H1 (cell line): ENCODE measurements at regions not wholly inside any gene's neighbourhood (a gene's known extent, or its start where the extent isn't known, plus 50 kb on each side); places are given as distances from the start of the nearest gene placed in this dataset.

Source experiments
- CTCF ChIA-PET: fragments of 300-600 bp; sonication (Branson Sonifier 250); formaldehyde crosslinking; loops from one replicate; lab custom pipeline; 2021; ENCODE audit not compliant: partially characterized antibody; lab: Charles Lee
- POLR2A ChIA-PET: fragments of 300-600 bp; sonication (Branson Sonifier 250); formaldehyde crosslinking; loops from one replicate; lab custom pipeline; 2021; ENCODE audit warnings: inconsistent platforms; ENCODE audit not compliant: partially characterized antibody; lab: Charles Lee
- DNase-seq, 2 experiments: peaks; one replicate each; pipeline versions ENCODE4 v3.0.0 to v3.0.0-alpha.2; 2010 to 2022; ENCODE audit warnings: low spot score in 2 of 2, low read depth in 1 of 2, mixed read lengths in 1 of 2
- FAIRE-seq: peaks from 2 replicates; lab custom pipeline; 2011; peaks lifted over from hg19 to GRCh38; lab: Jason Lieb, UNC
- H2AFZ ChIP-seq: 2 replicates; pipeline ENCODE4 v1.8.1; 2012; ENCODE audit warnings: low read length, inconsistent platforms
- H2AK5ac ChIP-seq: 2 replicates; pipeline ENCODE4 v1.6.1; 2013; ENCODE audit warnings: low read depth, low read length
- H2BK120ac ChIP-seq: replicated peaks from 2 replicates; pipeline ENCODE3; 2013; ENCODE audit warnings: low read depth, low read length, inconsistent platforms
- H2BK12ac ChIP-seq: 2 replicates; pipeline ENCODE4 v1.6.1; 2013; ENCODE audit warnings: low read depth, low read length
- H2BK15ac ChIP-seq: 2 replicates; pipeline ENCODE4 v1.6.1; 2013; ENCODE audit warnings: low read length
- H2BK20ac ChIP-seq: 2 replicates; pipeline ENCODE4 v1.6.1; 2013; ENCODE audit warnings: low read length
- H2BK5ac ChIP-seq: 2 replicates; pipeline ENCODE4 v1.6.1; 2013; ENCODE audit warnings: low read depth, low read length
- H3K14ac ChIP-seq: 2 replicates; pipeline ENCODE4 v1.6.1; 2013; ENCODE audit warnings: inconsistent platforms; ENCODE audit not compliant: insufficient read length
- H3K18ac ChIP-seq: 2 replicates; pipeline ENCODE4 v1.6.1; 2013; ENCODE audit warnings: low read length; ENCODE audit errors: extremely low read depth
- H3K23ac ChIP-seq: 2 replicates; pipeline ENCODE4 v1.6.1; 2013; ENCODE audit warnings: inconsistent platforms; ENCODE audit not compliant: insufficient read length
- H3K23me2 ChIP-seq: 2 replicates; pipeline ENCODE4 v1.6.1; 2013; ENCODE audit warnings: low read depth, low read length
- H3K27ac ChIP-seq: 2 replicates; pipeline ENCODE4 v1.6.1; 2011; ENCODE audit warnings: low read depth, low read length, inconsistent platforms
- H3K27me3 ChIP-seq, 4 experiments: replicated peaks in 1 of 4; 1 replicate in 1 of 4; 2 replicates in 3 of 4; pipeline versions ENCODE4 v1.6.1 to v1.8.1; 2011 to 2013; ENCODE audit warnings: low read length in 3 of 4, mild to moderate bottlenecking in 3 of 4, inconsistent platforms in 2 of 4, mixed read lengths in 2 of 4, moderate library complexity in 1 of 4; ENCODE audit not compliant: control insufficient read depth in 3 of 4, insufficient read depth in 3 of 4; ENCODE audit errors: extremely low read depth in 1 of 4
- H3K36me3 ChIP-seq, 4 experiments: 2 replicates each; pipeline versions ENCODE4 v1.6.1 to v1.8.1; 2011 to 2013; ENCODE audit warnings: mild to moderate bottlenecking in 4 of 4, low read length in 3 of 4, moderate library complexity in 2 of 4, control low read depth in 1 of 4, inconsistent platforms in 1 of 4; ENCODE audit not compliant: insufficient read depth in 4 of 4, control insufficient read depth in 2 of 4
- H3K4ac ChIP-seq: replicated peaks from 2 replicates; pipeline ENCODE3; 2013; ENCODE audit warnings: low read length, low read depth, mixed read lengths, inconsistent platforms; ENCODE audit not compliant: insufficient read length
- H3K4me1 ChIP-seq, 4 experiments: replicated peaks in 1 of 4; 1 replicate in 1 of 4; 2 replicates in 3 of 4; pipeline versions ENCODE4 v1.6.1 to v1.8.1; 2011 to 2013; ENCODE audit warnings: low read length in 3 of 4, inconsistent platforms in 2 of 4, mixed read lengths in 1 of 4; ENCODE audit not compliant: insufficient read depth in 4 of 4, control insufficient read depth in 3 of 4
- H3K4me2 ChIP-seq, 2 experiments: 2 replicates each; pipeline versions ENCODE4 v1.6.1 to v1.8.1; 2011 to 2013; ENCODE audit warnings: low read depth in 2 of 2, low read length in 2 of 2, control low read depth in 1 of 2, inconsistent platforms in 1 of 2, mild to moderate bottlenecking in 1 of 2; ENCODE audit not compliant: insufficient read depth in 1 of 2
- H3K4me3 ChIP-seq, 4 experiments: fragments of 200-600, 300-600 bp in 1 of 4; sonication (generic), shearing (Covaris generic), sonication (Bioruptor Twin) in 1 of 4; 2 replicates each; pipeline versions ENCODE4 v1.5.1 to v1.8.1; 2011 to 2016; ENCODE audit warnings: low read length in 4 of 4, low read depth in 3 of 4, control low read depth in 2 of 4, inconsistent platforms in 2 of 4, mild to moderate bottlenecking in 2 of 4, mixed read lengths in 1 of 4, moderate library complexity in 1 of 4; ENCODE audit not compliant: insufficient read depth in 2 of 4; ENCODE audit errors: extremely low read depth in 1 of 4
- H3K56ac ChIP-seq: replicated peaks from 2 replicates; pipeline ENCODE3; 2013; ENCODE audit warnings: low read depth, mild to moderate bottlenecking, mixed read lengths, low read length, inconsistent platforms; ENCODE audit not compliant: insufficient read length
- H3K79me1 ChIP-seq: 2 replicates; pipeline ENCODE4 v1.6.1; 2013; ENCODE audit warnings: low read depth, low read length, control low read depth
- H3K79me2 ChIP-seq, 2 experiments: 2 replicates each; pipeline versions ENCODE4 v1.6.1 to v1.8.1; 2012 to 2013; ENCODE audit warnings: low read length in 2 of 2, mild to moderate bottlenecking in 2 of 2, inconsistent platforms in 1 of 2; ENCODE audit not compliant: insufficient read depth in 2 of 2, control insufficient read depth in 1 of 2
- H3K9ac ChIP-seq, 4 experiments: replicated peaks in 1 of 4; 1 replicate in 1 of 4; 2 replicates in 3 of 4; pipeline versions ENCODE4 v1.6.1 to v1.8.1; 2011 to 2013; ENCODE audit warnings: low read depth in 3 of 4, low read length in 3 of 4, control low read depth in 2 of 4, mild to moderate bottlenecking in 2 of 4, moderate library complexity in 2 of 4, inconsistent platforms in 1 of 4; ENCODE audit errors: extremely low read depth in 1 of 4
- H3K9me3 ChIP-seq, 2 experiments: 2 replicates each; pipeline versions ENCODE4 v1.6.1 to v1.8.1; 2012 to 2013; ENCODE audit warnings: mild to moderate bottlenecking in 2 of 2, moderate library complexity in 2 of 2, control low read depth in 1 of 2, inconsistent platforms in 1 of 2, low read depth in 1 of 2, low read length in 1 of 2, mixed read lengths in 1 of 2; ENCODE audit not compliant: insufficient read depth in 2 of 2
- H4K20me1 ChIP-seq, 2 experiments: replicated peaks in 1 of 2; 2 replicates each; pipeline versions ENCODE3 to v1.8.1; 2011 to 2013; ENCODE audit warnings: inconsistent platforms in 2 of 2, low read length in 2 of 2, mild to moderate bottlenecking in 1 of 2; ENCODE audit not compliant: insufficient read depth in 2 of 2, control insufficient read depth in 1 of 2
- H4K5ac ChIP-seq: 2 replicates; pipeline ENCODE4 v1.6.1; 2013; ENCODE audit warnings: low read length, low read depth, mixed read lengths, inconsistent platforms; ENCODE audit not compliant: insufficient read length
- H4K8ac ChIP-seq: 2 replicates; pipeline ENCODE4 v1.8.0; 2013; ENCODE audit warnings: mild to moderate bottlenecking, moderate library complexity, low read length, inconsistent platforms; ENCODE audit not compliant: insufficient read depth; ENCODE audit errors: extremely low read depth
- H4K91ac ChIP-seq: replicated peaks from 2 replicates; pipeline ENCODE3; 2013; ENCODE audit warnings: low read length, mixed read lengths, inconsistent platforms; ENCODE audit not compliant: insufficient read length
- EGR1 ChIP-seq: IDR thresholded peaks from 2 replicates; pipeline ENCODE4 v1.6.1; 2011; ENCODE audit warnings: low read depth, low read length, borderline replicate concordance
- EP300 ChIP-seq, 2 experiments: IDR thresholded peaks; 1 replicate in 1 of 2; 2 replicates in 1 of 2; pipeline ENCODE4 v1.6.1; 2011 to 2012; ENCODE audit warnings: low read depth in 2 of 2, low read length in 2 of 2, mild to moderate bottlenecking in 2 of 2, borderline replicate concordance in 1 of 2, inconsistent platforms in 1 of 2, moderate library complexity in 1 of 2
- EZH2 ChIP-seq: fragments of 200-600 bp; sonication (generic); IDR thresholded peaks from 2 replicates; pipeline ENCODE4 v1.7.1; 2012; ENCODE audit warnings: low read depth, mild to moderate bottlenecking, moderate library complexity, low read length, inconsistent platforms; ENCODE audit not compliant: severe bottlenecking
- HDAC2 ChIP-seq, 2 experiments: fragments of 300-600 bp in 1 of 2; sonication (generic) in 1 of 2; IDR thresholded peaks; 2 replicates each; pipeline ENCODE4 v1.6.1; 2011 to 2012; ENCODE audit warnings: low read depth in 2 of 2, low read length in 2 of 2, mild to moderate bottlenecking in 2 of 2, moderate library complexity in 2 of 2, borderline replicate concordance in 1 of 2, inconsistent platforms in 1 of 2
- KDM1A ChIP-seq: fragments of 200-600, 300-600 bp; sonication (generic); IDR thresholded peaks from 2 replicates; pipeline ENCODE4 v1.7.1; 2016; ENCODE audit warnings: mild to moderate bottlenecking, low read length, borderline replicate concordance
- RXRA ChIP-seq: IDR thresholded peaks from 2 replicates; pipeline ENCODE4 v1.6.1; 2011; ENCODE audit warnings: low read depth, mild to moderate bottlenecking, low read length, moderate library complexity; ENCODE audit not compliant: insufficient read depth
- SAP30 ChIP-seq: fragments of 300-600 bp; sonication (generic); IDR thresholded peaks from 2 replicates; pipeline ENCODE4 v1.7.1; 2012; ENCODE audit warnings: low read length, moderate library complexity, mild to moderate bottlenecking, inconsistent platforms; ENCODE audit not compliant: insufficient read depth, insufficient replicate concordance
- YY1 ChIP-seq: IDR thresholded peaks from 2 replicates; pipeline ENCODE4 v1.6.1; 2011; ENCODE audit warnings: low read depth, mild to moderate bottlenecking, low read length
- WGBS, 2 experiments: shearing (Covaris generic) in 1 of 2; methylation state at CpG; one replicate each; pipeline versions ENCODE4 v1.1.6 to v1.1.7; 2013 to 2015; ENCODE audit warnings: low lambda C conversion rate in 2 of 2, mixed read lengths in 2 of 2, inconsistent platforms in 1 of 2, low coverage in 1 of 2, missing lambda C conversion rate in 1 of 2; ENCODE audit not compliant: insufficient replicate concordance in 2 of 2, insufficient coverage in 1 of 2, insufficient read length in 1 of 2; ENCODE audit errors: extremely low coverage in 1 of 2, missing lambda C conversion rate in 1 of 2; 5-methylcytosine and 5-hydroxymethylcytosine counted together
- TF ChIP-seq, protein P1 (sequence below): IDR thresholded peaks from 2 replicates; pipeline ENCODE4 v1.6.1; 2012; ENCODE audit warnings: inconsistent platforms

DNA sequence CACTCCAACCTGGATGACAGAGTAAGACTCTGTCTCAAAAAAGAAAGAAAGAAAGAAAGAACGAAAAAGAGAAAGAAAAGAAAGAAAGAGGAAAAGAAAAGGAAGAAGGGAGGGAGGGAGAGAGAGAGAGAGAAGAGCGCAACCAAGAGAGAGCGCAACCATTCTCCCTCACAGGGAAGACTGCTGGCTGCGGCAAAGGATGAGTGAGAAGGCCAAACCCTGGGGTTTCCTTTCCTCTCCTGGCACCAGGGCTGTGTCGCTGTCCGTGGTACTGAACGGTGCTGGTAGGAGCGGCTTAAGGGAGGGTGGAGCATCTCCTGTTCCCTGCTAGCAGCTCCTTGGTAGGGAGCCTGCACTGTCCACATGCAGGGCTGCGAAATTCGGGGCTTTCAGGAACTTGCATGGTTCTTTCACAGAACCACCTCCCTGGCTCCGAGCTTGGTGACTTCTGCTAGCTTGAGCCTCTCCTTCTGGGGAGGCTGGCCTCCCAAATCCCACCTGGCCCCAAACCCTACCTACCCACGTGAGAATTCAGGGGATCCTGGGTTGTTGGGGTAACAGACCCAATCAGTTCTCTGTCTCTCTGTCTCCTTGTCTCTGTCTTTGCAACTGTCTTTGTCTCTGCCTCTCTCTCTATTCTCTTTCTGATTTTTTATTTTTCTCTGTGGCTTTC lies 51.1 kb upstream of the ZNRF4 start:
- peaks cover 0 to 3% (median under 1%) of the 10 kb centered on the region in 4 experiments; a peak in 1 of 7 replicates for H3K27me3 ChIP-seq
- no peak overlapping the region for H2AFZ ChIP-seq
- no peaks in the 10 kb centered on the region for H3K36me3 ChIP-seq
- H3K23ac ChIP-seq = no peak overlapping the region
- H3K56ac ChIP-seq = no peak overlapping the region
- no peak overlapping the region for H2BK15ac ChIP-seq
- peak overlapping the region in 1 of 2 experiments; percentile 43; a peak in 2 of 4 replicates for H3K4me2 ChIP-seq
- no peak overlapping the region for H4K8ac ChIP-seq
- no peak overlapping the region for H3K9ac ChIP-seq
- FAIRE-seq = peak; percentile 99
- no peak overlapping the region for H3K4ac ChIP-seq
- H3K79me1 ChIP-seq = no peaks in the 10 kb centered on the region
- ChIA-PET POLR2A (no interaction called here), CTCF (interaction anchor here (0.6 to 1.4 kb wide), 5 partner anchors 9 to 383 kb away, joined by 3 to 4 read pairs (median 3); no protein-coding TSS in a partner anchor)
- no peak overlapping the region for H2BK5ac ChIP-seq
- H3K23me2 ChIP-seq = no peaks in the 10 kb centered on the region
- no peaks in the 10 kb centered on the region for H3K79me2 ChIP-seq
- H3K18ac ChIP-seq = no peak overlapping the region
- H4K91ac ChIP-seq = no peak overlapping the region
- H3K4me1 ChIP-seq = no peaks in the 10 kb centered on the region; a peak in 1 of 7 replicates
- peaks cover 0 to 3% of the 10 kb centered on the region in 2 experiments; a peak in 2 of 4 replicates for H3K9me3 ChIP-seq
- H2BK20ac ChIP-seq = no peak overlapping the region
- H3K4me3 ChIP-seq = no peak overlapping the region
- no peak overlapping the region for H4K5ac ChIP-seq
- H3K27ac ChIP-seq = no peak overlapping the region
- H2BK12ac ChIP-seq = no peak overlapping the region
- no peak overlapping the region for H3K14ac ChIP-seq
- WGBS, 2 experiments = 11% methylated on average over 11 of the region's 12 CpGs; no CpG with 5 or more reads in 1 of the 2 experiments
- no peak overlapping the region for H2BK120ac ChIP-seq
- DNase-seq = peak; percentile 71 to 98
- H2AK5ac ChIP-seq = no peak overlapping the region
- H4K20me1 ChIP-seq = peaks cover 0 to 2% of the 10 kb centered on the region in 2 experiments
- TF ChIP-seq HDAC2 (IDR thresholded peaks at IDR 0.05; ENCODE audit: borderline replicate concordance in 1 of 2, low read depth in 2 of 2, low read length in 2 of 2) (peak in 1 of 2 experiments; percentile 89; a peak in 1 of 4 replicates), YY1 (peak; percentile 54; the same call in 1 of the 2 replicates), EGR1 (peak; percentile 56; the same call in 1 of the 2 replicates), EP300 (IDR thresholded peaks at IDR 0.05; ENCODE audit: borderline replicate concordance in 1 of 2, low read depth in 2 of 2, low read length in 2 of 2) (peak in 1 of 2 experiments; percentile 3; a peak in 1 of 3 replicates), KDM1A (peak; percentile 42; the same call in 1 of the 2 replicates), EZH2 (no peak), SAP30 (peak; percentile 76), RXRA (no peak)
- TF ChIP-seq, protein P1, sequence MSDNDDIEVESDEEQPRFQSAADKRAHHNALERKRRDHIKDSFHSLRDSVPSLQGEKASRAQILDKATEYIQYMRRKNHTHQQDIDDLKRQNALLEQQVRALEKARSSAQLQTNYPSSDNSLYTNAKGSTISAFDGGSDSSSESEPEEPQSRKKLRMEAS = peak; percentile 61
